Activated T-cell treated with anti-CD3 and anti-CD28 coated beads for 1 hour (primary cell): ENCODE measurements at regions not wholly inside any gene's neighbourhood (a gene's known extent, or its start where the extent isn't known, plus 50 kb on each side); places are given as distances from the start of the nearest gene placed in this dataset.
"Not testable (repeated sequence)": the region's sequence is repeated elsewhere in the genome, so short reads cannot be mapped to it uniquely, and the experiment has no call there.

Experiments
- DNase-seq: peaks from one replicate; pipeline ENCODE4 v3.0.0-alpha.2; 2020; ENCODE audit warnings: low read depth

DNA sequence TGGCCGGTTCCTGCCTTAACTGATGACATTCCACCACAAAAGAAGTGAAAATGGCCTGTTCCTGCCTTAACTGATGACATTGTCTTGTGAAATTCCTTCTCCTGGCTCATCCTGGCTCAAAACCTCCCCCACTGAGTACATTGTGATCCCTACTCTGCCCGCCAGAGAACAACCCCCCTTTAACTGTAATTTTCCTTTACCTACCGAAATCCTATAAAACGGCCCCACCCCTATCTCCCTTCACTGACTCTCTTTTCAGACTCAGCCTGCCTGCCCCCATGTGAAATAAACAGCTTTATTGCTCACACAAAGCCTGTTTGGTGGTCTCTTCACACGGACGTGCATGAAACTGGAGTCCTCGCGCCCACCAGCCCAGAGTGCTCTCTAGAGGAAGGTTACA, 166.5 kb downstream of the ADRA2C start:
- not testable (repeated sequence) for DNase-seq

DNA sequence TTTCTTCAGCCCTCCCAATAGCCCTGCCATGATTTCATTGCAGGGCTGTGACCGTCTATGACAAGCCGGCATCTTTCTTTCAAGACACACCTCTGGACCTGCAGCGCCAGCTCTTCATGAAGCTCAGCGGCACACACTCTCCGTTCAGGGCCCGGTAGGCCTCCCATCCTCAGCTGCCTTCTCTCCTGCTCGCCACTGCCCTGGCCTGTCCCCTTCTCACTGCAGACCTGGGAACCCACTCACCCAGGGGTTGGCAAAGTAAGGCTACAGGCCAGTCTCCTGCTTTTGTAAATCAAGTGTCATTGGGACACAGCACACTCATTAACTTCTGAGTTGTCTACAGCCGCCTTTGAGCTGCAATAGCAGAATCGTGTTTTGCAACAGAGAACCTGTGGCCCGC, 169.2 kb downstream of the ADRA2C start:
- not testable (repeated sequence) for DNase-seq

DNA sequence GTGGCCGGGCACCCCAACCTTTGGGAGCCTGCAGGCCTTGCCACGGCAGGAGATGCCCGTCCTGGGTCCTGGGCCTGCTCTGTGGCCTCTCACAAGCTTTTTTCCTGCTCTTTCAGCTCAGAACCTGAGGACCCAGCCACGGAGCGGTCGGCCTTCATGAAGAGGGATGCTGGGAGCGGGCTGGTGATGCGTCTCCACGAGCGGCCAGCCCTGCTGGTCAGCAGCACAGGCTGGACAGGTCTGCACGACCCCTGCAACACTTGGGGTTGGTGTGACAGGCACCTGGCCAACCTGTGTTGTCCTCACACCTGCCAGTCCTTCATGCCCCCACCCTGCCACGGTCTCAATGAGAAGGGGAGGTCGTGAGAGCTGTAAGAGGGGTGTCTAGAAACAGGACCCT, 170.0 kb downstream of the ADRA2C start:
- DNase-seq = no peak

DNA sequence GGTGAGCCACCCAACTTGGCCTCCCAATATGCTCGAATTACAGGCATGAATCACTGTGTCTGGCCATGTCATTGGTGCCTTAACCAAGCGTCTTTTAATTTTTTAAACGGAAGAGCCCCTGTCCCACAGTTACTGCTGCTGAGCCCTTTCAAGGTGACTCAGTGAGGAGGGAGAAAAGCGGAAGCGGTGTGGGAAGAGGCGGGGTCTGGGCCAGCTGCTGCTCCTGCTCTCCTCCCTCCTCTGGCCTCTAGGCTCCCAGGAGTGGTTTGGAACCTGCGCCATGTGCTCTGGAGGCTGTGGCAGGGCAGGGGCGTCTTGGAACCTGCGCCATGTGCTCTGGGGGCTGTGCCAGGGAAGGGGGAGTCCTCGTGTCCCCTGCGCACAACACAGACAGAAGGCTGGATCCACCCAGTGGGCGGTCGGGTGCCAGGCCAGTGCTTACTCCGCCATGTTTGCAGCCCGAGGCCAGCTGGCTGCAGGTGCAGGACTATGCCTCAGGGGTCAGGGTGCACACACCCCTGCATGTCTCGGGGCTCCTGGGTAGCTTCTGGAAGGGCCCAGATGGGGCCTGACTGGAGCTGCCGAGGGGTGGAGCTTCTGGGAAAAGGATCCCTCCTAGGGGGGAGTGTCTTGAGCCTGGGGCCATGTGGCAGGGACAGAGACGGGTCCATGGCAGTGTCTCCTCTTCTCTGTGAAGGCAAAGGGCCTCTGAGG, 171.8 kb downstream of the ADRA2C start:
- DNase-seq = not testable (repeated sequence)

DNA sequence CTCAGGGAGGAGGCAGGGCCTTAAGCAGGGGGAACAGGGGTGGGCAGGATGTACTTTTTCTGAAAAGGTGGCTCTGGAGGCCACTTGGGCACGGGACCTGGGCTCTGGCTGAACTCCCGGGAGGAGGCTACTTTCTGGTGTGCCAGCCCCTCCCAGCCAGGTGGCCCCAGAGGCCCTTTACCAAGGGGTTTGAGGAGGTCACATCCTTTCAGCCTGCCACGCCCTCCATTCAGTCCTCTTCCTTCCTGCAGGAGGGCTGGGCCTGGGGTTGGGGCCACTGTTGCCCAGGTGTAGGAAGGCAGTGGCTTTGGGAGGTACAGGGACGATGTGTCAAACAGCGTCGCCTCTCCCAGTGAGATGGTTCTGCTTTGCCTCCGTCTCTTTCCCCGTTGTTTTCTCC, 172.5 kb downstream of the ADRA2C start:
- DNase-seq = not testable (repeated sequence)

DNA sequence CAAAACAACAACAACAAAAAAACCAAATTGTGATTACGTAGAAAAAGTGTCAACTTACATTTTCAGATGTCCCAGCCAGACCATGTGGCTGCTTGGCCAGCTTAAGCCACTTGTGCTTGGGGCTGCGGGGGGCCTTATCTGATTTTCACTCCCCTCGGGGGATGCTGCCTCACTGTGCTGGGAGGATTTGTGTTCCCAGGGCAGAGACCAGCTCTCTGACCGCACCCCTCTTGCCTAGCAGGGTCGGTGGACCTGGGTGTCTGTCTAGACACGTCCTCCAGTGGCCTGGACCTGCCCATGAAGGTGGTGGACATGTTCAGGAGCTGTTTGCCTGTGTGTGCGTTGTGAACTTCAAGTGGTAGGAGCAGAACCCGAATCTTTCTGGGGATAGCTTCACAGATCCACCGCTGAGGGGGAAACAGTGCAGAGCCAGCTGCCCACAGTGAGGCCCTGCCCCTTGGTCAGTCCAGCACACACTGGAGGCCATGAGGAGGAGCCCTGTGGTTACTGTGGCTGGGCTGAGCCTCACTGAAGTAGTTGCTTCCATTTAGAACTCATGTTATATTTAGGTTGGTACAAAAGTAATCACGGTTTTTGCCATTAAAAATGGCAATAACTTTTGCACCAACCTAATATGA, 173.9 kb downstream of the ADRA2C start:
- DNase-seq = not testable (repeated sequence)

DNA sequence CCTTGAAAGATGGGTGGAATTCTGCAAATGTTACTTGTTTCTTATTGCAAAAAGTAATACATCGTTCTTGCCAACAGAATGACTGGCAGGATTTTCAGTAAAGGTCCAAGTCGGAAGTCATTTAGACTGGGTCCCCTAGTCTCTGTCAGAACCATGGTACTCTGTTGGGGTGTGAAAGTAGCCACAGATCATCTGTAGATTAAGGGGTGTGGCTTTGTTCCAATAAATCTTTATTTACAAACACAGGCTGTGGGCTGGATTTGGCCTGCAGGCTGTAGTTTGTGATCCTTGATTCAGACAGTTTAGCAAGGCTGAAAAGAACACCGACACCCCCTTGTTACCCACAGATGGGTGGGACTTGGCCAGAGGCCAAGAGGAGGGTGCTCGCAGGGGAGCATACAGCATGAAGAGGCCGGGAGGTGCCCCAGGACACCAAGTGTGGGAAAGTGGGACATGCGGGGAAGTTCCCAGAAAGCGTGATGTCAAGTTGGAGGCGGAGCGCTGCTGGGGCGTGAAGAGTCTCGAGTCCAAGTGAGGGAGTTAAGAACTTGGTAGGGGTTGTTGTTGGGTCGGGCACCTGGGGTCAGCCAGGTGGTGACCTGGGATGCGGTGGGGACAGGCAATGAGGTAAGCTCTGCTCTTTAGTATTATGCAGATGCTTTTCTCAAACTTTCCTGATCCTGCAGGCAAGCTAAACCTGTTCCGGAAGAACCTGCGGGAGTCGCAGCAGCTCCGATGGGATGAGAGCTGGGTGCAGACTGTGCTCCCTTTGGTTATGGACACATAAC, 175.7 kb downstream of the ADRA2C start:
- not testable (repeated sequence) for DNase-seq

DNA sequence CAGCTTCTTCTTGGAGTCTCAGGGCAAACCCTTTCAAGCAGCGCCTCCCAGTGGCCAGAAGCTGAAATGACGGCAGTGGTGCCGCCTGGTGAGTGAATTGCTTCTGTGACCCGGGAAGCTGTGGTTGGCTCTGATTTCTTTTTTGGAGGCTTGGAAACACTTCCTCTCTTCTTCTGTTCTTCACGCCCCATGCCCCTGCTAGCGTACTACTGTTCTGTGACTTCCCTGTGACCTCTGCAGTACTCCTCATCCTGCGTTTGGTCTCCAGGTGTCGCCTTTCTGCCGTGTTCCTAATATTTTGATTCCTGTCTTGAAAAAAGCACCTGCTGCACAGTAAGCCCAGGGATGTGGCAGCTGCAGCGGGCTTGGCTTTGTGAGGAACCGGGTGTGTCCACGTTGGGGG, 176.4 kb downstream of the ADRA2C start:
- not testable (repeated sequence) for DNase-seq

DNA sequence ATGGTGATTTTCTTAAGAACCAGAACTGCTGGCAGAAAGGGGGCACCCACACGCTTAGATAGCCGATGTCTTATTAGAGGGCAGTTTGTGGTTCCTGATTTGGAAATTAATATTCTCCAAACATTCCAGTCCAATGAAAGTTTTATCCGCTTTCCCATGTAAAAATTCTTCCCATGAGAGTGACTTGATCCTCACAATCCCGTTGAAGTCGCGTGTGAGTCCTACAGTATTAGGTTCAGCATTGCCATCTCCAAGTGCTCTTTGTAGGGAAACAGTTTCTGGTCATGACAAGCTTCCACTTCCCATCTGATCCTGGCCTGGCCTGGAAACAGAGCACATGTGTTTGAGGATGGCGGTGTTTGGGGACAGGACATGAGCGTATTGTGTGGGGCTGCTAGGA, 176.9 kb downstream of the ADRA2C start:
- not testable (repeated sequence) for DNase-seq

DNA sequence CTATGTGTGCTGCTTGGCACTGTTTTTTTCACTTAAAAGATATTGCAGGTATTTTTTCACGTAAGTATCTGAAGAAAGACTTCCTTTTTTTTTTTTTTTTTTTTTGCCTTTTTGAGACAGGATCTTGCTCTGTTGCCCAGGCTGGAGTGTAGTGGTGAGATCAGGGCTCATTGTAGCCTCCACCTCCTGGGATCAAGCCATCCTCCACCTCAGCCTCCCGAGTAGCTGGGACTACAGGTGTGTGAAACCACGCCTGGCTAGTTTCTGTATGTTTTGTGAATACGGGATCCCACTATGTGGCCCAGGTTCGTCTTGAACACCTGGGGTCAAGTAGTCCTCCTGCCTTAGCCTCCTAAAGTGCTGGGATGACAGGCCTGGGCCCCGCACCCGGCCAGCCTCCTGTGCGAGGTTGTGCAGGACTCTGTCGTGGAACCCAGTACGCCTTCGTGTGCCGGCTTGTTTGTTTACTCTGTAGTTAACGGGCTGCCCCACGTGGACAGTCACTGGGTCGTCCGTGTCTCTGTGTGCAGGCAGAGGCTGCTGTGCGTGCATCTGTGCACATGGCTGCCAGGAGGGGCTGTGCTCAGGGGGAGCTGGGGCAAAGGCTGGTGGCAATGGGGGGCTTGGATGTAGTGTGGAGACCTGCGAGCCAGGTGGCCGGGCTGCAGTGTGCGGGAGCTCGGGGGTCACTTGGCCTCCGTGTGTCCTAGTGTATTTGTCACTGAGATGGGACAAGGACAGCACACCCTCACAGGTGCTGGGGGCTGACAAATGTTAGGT, 179.5 kb downstream of the ADRA2C start:
- DNase-seq = no peak

DNA sequence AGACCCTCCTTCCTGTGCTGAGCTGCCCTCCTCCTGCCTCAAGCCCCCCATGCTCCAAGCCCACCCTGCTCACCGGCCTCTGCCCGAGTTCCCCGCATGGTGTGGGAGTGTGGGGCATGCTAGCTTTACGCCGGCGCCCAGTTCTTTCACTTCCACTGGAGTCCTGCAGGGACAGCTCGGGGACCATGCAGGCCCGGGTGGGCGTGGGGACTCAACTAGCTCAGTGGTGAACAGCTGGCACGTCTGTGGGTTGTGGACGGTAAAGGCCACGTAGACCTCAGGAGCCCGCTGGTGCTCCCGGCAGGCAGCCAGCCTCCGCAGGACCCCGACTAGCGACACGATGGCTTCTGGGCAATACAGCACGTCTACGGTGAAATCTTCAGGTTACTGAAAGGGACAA, 180.4 kb downstream of the ADRA2C start:
- not testable (repeated sequence) for DNase-seq

DNA sequence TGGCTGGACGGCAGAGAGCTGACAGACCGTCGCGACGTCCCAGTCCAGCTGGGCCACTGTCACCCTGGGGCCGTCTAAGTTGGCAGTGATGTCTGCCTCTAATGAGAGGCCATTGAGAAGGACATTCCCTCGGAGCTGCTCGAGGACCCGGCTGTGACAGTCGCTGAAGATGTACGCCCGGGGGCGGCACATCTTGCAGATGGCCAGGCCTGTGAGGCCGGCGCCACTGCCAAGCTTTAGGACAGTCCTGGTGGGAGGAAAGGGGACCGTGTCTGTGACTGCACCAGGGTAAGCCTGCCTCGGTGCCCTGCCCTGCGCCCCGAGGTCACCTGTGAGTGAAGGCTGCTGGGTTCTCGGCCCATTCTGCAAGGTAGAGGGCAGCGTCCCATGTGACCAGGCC, 181.6 kb downstream of the ADRA2C start:
- DNase-seq = not testable (repeated sequence)

DNA sequence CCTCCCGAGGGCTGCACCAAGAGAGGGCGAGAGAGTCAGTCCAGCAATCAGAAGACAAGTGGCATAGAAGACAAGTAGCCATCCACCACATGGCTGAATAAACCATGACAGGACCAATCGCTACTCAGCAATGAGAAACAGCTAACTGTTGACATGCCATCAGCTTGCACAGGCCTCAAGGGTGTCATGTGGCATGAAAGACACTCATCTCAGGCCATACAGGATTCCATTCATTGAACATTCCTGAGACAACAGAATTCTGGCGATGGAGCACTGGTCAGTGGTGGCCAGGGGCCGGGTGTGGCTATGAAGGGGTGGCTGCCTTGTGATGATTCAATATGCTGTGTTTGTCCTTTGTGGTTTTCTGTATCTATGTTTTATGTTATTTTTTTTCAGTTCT, 182.0 kb downstream of the ADRA2C start:
- DNase-seq = not testable (repeated sequence)

DNA sequence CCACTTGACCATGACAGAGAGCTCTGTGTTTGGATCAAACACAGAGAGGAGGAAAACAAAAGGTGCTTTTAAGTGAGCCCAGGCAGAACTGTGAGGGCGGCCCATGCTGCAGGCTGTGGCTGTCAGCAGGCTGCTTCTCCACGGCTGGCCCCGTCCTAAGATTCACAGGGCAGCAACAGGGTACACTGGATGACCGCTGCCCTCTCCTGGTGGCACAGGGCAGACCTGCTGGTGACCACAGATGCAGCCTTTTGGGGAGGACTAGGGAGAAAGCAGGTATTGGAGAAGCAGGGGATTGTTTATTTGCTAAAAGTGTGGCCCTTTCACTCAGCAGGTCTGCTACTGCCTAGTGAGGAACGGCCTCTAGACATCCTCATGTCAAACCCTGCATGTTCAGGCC, 183.7 kb downstream of the ADRA2C start:
- not testable (repeated sequence) for DNase-seq

DNA sequence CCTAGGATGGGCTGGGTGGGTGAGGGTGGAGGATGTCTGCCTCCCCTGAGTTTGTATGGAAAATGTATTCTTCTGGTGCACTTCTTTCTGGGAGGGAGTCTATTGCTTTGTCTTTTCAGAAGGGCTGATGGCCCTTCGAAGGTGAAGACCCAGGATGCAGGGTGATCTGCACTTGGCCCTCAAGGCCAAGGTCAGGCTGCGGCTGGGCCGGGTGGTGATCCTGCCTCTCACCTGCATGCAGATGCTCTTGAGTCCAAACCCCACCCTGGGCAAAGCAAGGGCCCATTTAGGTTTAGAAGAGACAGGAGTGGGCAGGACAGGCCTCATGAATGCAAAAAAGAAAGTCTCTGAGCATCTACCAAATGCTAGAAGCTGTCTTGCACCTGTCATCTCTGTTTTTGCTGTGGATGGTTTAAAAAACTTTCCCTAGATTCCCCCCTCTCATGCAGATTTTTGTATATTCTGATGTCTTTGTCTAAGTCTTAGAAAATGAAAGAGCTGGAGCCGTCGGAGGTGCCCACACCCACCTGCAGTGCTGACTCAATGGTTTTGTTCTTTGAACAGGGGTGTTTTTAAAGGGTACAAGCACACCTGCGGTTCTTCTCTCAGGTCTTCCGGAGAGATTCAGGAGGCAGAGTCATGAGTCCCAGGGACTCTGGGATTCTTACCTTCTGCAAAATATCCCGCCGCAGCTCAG, 186.4 kb downstream of the ADRA2C start:
- DNase-seq = not testable (repeated sequence)

DNA sequence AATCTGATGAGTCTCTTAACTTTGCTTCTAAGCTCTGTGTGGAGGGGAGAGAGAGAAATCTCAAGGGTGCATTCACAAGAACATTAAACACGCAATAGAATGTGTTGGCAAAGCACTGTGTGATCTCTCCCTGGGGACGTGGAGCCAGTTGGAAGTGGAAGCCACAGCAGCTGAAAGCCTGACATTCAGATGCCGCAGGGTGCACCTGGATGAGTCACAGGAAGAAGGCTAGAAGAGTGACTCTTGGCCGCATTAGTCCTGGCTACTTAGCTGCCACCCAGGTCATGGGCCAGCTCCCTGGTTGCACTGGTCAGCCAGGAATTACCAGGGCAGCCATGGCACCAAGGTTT, 186.9 kb downstream of the ADRA2C start:
- DNase-seq = not testable (repeated sequence)

DNA sequence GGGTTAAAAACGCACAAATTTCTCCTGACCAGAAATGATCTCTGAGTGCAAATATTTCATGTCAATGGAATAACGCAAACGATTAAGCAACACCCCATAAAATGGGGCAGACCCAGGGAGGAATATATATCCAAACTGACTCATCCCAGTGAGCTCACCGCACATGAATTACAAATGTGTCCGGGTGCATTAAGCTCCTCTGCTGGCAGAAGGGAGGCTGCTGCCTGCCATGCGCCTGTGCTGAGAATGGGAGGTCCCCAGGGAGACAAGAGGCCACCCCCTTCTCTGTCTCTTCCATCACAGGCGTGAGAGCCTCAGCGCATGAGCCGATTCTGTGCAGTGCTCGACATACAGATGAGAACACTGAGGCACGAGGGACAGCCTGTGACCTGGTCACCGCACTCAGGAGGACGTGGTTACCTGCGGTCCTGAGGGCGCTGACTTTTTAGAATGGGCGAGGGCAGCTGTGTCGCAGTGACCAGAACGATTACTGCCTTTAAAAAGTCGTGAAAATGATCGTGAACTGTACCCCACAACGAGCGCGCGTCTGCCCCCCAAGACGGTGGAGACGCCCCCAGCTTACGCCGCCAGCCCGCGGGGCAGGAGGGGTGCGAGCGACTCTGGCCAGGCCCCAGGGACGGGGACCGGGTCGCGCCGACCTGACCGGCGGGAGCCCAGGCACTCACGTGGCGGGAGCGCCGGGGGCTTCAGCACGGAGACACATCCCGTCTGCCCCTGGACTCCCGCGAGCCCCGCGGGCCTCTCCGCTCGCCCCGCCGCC, 188.5 kb downstream of the ADRA2C start:
- peak; percentile 31 for DNase-seq

DNA sequence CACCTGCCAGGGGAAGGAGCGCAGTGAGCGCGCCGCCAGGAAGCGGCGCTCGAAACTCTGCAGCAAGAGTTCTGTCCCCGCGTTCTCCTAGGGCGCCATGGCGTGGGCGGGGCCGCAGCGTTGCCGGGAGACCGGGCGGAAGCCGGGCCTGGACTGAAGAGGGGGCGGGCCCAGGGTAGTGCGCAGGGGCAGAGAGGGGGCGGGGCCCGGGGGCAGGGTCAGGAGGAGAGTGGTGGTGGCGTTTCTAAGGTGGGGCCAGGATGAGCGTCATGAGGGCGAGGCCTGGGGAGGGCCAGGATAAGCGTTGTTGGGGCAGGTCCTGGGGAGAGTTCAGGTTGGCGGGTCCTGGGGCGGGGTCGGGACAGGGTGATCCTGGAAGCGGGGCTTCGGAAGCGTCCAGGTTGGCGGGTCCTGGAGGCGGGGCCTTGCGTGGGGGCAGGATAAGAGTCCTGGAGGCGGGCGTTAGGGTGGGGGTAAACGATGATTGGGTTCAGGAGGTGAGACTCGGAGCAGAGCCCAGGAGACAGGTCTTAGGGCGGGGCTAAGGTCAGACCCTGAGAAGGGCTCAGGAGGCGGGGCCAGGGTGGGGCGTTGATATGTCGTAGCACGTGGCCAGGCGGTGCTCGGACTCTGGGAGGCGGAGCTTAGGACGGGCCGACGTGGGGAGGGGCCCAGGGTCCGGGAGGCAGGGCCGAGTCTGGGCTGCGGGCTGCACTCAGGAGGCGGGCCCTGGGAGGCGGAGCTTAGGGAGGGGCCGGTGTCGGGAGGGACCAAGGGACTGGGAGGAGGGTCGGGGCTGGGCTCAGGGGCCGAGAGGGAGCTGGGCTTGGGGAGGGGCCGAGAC, 189.4 kb downstream of the ADRA2C start:
- DNase-seq = peak; percentile 97

DNA sequence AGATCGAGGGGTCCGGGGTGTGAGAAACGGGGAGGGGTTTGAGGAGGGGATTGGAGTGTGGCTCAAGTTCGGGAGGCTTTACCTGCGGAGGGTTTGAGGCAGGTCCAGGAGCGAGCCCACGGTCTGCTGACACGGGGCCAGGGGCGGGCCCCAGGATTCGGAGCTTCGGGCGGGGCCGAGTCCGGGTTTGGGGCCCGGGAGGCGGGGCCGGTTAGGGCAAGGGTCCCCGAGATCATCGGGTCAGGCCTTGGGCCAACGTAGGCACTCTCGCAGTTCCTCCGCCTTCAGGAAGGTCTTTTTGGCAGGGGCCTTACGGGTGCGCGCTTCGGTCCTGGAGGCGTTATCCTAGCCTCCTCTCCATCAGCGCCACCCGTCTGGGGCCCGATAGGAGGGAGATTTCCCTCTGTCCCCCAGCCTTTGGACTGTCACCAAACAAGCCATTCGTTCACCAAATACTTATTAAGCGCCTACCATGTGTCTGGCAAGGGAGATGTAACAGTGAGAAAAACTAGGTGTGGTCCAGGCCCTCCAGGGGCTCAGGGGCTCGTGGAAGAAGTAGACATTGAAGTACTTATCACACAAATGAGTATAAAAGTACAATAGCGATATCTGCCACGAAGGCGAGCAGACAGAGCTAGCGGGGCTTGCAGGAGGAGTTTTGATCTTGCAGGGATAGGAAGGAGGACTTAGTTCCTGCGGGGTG, 190.1 kb downstream of the ADRA2C start:
- DNase-seq = not testable (repeated sequence)
